ENCODE measurements at regions not wholly inside any gene's neighbourhood (a gene's known extent, or its start where the extent isn't known, plus 50 kb on each side); places are given as distances from the start of the nearest gene placed in this dataset.

GRCh38 chr2:7226501-7226900, 309.3 kb downstream of the RNF144A start:
- TF ChIP-seq CTCF (IDR thresholded peaks at IDR 0.05) (no peak), POLR2A (IDR thresholded peaks at IDR 0.05) (no peak)
